HG03045 (cell line): ENCODE measurements at regions not wholly inside any gene's neighbourhood (a gene's known extent, or its start where the extent isn't known, plus 50 kb on each side); places are given as distances from the start of the nearest gene placed in this dataset.
"Not testable (repeated sequence)": the region's sequence is repeated elsewhere in the genome, so short reads cannot be mapped to it uniquely, and the experiment has no call there.

Experiments used
- ATAC-seq: cut with Tn5 transposase; IDR thresholded peaks from one replicate; pipeline ENCODE4 v1.9.1; 2021; ENCODE audit warnings: mild to moderate bottlenecking, moderate library complexity; ENCODE audit not compliant: unreplicated experiment

DNA sequence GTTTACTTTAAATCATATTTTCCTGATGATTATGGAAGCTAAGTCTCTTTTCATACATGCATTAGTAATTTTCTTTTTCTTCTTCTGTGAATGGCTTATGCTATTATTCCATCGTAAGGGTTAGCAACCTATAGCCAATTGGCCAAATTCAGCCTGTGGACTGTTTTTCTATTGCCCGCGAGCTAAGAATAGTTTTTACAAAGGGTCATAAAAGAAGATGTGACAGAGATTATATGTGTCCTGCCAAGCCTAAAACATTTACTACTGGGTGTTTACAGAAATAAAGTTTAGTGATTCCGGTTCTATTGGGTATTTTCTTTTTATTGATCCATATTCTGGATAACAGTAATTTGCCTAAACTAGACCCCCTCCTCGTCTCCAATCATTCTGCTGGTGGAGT is 268.8 kb upstream of the DIO3 start:
- ATAC-seq, result no peak

DNA sequence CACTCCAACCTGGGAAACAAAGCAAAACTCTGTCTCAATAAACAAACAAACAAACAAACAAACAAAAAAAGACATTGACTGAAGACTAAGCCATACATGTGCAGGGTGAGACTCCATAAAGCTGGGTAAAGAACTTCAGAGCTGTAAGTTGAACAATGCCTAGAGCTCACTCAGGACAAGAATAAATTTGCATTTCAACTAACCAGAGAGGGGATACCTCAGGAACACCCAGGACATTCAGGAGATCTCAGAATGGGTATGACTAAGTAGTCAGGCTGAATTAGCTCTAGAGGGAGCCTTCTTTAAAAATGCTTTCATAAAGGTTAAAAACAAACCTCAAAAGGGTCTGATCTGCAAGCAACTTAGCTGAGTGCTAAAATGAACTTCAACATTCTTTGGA is 267.7 kb upstream of the DIO3 start:
- no peak for ATAC-seq

DNA sequence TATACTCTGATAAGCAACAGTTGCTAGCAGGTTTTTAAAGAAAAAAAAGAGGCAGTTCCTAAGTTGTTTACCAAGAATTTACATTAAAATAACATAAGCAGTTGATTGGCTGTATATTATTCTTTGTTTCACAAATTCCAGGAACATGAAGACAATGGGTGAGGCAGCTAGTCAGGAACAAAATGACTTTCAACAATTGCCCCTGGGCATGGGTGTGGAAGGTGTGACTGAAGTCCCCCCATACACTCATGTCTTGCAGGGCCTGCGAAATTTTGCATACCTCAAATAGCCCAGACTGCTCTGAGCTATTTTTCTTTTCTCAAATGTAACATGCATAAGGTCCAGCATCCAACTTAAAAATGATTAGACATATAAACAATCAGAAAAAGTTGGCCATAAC is 267.2 kb upstream of the DIO3 start:
- no peak for ATAC-seq

DNA sequence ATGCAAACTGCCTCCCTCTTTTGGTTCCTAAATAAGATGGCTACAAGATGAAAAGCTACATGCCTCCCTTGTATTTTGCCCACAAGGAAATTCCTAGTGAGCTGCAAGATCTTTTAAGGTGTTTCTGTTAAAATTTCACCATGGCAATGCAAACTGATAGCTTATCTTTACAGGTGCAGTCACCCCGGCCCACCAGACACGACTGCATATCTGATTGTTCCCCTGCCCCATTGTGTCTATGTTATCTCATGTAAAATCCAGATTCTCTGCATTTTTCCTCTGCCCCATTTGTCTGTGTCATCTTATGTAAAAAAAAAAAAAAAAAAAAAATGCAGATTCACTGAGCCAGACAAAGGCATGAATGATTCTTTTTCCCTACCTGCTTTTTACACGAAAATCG is 261.5 kb upstream of the DIO3 start:
- not testable (repeated sequence) for ATAC-seq

DNA sequence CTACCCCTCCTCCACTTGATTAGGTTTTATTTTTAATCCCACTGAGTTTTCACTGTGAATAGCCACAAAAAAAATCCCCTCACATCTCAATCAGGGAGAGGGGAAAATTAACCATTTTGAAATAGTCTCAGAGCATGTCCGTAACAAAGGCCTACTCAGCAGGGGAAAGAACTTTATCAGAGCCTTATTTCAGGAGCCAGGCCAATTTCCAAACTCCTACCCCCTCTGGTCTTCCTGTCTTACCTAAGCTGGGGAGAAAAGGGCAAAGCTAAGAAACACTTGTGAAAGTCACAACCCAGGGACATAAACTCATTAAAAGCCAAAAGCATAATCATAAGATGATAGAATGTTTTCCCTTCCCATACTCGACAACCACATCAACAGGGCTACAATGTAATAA is 260.3 kb upstream of the DIO3 start:
- ATAC-seq, result no peak

DNA sequence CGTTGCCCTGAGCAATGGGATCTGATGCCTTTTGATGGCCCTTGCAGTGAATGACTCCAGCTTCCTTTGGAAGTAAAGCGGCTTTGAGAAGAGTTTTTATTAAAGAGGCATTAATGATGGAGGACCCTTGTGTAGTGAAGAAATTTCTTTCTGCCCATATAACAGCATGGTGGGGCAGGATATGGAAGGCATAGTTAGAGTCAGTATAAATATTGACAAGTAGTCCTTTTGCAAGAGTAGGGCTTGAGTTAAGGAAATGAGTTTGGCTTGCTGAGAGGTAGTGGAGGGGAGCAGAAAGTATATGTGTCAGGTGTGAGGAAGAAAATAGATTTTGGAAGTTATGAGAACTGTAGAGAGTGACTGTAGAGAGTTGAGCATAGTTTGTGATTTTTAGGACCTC is 254.1 kb upstream of the DIO3 start:
- ATAC-seq, result not testable (repeated sequence)

DNA sequence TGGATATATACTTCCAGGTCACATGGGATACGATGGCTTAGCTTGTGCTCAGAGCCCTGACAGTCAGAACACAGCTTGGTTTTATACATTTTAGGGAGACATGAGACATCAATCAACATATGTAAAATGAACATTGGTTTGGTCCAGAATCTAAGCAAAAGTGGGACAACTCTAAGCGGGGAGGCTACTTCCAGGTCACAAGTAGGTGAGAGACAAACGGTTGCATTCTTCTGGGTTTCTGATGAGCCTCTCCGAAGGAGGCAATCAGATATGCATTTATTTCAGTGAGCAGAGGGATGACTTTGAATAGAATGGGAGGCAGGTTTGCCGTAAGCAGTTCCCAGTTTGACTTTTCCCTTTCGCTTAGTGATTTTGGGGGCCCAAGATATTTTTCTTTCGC is 250.1 kb upstream of the DIO3 start:
- not testable (repeated sequence) for ATAC-seq

DNA sequence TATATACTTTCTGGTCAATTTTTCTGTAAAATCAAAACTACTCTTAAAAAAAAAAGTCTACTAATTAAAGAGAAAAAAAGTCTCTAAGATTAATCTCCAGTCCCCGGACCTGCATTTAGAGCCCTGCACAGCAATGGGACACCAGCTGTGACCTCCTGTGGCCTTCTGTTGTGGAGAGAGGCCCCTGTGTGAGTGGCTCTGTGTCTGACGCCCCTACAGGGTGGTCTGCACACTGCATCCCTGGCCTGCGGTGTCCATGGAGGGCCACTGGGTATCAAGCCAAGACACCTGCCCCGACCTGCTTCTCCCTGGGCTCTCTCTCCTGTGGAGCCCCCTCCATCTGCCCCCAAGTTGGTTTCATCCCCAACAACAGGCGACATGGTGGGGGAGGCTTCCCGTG is 248.0 kb upstream of the DIO3 start:
- no peak for ATAC-seq

DNA sequence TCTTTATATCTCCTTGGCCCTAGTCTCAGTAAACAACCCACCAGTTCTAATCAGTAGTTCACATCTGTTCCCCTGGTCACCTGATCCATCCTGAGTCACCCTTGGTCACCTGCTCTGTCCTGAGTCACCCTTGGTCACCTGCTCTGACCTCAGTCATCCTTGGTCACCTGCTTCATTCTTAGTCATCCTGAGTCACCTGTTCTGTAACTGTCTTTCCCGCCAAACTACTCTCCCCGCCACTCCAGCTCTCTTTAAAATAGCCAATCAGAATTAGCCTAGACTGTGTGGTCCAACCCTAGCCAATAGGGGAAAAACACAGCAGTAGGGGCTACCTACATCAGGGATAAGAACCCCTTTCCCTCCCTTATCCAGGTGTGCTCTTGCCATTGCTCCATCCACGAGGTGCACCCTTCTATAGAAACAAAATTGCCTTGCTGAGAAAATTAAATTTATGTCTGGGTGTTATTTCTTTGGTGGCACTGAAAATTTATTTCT is 245.4 kb upstream of the DIO3 start:
- ATAC-seq, result no peak

DNA sequence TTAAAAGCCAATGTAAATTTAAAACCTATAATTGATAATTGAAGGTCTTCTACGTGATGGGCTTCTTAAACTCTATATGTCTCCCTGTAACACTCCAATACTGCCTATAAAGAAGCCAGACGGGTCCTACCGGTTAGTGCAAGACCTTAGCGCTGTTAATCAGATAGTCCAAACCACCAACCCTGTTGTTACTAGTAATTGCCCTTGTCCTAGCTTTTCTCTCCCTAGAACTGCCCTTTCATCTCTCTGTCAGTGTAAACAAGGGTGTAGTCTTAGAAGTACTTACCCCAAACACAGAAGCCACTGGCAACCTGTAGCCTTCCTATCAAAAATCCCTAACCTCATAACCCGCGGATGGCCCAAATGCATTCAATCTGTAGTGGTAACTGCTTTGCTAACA is 243.0 kb upstream of the DIO3 start:
- ATAC-seq, result no peak

DNA sequence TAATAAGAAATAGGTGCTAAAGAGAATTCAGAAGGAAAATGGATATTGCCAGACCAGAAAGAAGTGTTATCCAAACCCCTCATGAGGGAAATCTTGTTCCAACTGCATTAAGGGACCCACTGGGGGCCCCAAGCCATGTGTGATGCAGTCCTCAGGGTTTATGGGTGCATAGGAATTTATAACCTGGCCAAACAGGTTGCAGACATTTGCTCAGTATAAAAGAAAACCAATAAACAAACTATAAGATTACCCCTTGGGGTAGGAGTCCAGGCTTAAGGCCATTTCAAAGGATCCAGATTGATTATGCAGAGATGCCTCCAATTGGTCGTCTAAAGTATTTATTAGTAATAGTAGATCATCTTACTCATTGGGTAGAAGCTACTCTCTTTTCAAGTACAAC is 240.9 kb upstream of the DIO3 start:
- no peak for ATAC-seq

DNA sequence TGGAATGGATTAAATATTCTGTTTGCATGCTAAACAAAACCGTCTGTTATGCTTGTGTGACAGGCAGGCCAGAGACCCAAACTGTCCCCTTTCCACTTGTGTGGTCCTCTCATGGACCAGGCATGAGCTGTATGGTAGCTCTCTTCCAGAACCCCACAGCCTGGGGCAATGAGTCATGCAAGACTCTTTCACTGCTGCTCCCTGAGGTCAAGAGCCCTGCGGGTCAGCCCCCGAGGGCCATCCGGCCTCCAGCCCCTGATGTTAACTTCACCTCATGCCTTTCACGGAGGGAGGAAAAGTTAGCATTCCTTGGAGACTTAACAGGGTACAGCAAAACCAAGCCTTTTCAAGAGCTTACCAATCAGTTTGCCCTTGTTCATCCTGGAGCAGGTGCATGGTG is 239.1 kb upstream of the DIO3 start:
- no peak for ATAC-seq

DNA sequence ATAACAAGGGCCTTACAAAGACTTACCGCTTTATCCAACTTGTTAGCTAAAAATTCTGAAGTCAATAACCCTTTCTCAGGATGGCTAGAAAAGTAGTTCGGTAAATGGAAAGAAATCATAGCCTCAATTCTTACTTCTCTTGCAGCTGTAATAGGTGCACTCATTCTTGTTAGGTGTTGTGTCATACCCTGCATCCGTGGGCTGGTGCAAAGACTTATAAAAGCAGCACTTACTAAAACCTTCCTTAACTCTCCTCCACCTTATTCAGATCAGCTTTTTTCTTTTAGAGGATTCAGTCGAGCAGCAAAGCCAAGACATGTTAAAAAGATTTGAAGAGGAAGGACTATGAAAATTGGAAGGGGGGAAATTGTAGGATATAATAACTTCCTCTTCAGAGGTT is 238.2 kb upstream of the DIO3 start:
- no peak for ATAC-seq

DNA sequence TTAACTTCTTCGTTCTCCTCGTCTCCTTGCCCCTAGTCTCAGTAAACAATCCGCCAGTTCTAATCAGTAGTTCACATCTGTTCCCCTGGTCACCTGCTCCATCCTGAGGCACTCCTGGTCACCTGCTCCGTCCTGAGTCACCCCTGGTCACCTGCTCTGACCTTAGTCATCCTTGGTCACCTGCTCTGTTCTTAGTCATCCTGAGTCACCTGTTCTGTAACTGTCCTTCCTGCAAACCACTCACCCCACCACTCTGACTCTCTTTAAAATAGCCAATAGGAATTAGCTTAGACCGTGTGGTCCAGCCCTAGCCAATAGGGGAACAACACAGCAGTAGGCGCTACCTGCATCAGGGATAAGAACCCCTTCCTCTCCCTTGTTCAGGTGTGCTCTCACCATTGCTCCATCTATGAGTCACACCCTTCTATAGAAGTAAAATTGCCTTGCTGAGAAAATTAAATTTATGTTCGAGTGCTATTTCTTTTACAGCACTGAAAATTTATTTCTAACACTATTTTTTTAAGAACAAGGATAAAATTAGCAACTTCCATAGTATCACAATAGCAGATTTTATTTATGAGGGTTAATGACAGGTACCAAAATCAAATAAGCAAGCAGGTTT is 237.6 kb upstream of the DIO3 start:
- not testable (repeated sequence) for ATAC-seq

DNA sequence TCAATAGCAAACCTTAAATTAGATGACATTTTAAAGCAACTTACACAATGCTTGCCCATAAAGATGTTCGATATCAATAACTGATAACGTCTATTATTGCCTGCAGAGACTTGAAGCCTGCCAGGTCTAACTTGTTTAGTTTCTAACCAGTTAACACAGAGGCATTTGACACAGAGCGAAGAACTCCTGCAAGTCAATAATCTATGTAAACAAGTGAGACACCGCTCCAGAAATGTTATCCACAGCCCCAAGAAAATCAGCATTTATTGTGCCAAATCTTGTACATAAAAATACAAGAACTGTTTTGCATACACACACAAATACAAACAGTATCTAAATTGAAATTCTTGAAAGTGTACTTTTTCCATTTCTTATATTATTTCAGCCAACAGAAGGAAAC is 236.0 kb upstream of the DIO3 start:
- no peak for ATAC-seq

DNA sequence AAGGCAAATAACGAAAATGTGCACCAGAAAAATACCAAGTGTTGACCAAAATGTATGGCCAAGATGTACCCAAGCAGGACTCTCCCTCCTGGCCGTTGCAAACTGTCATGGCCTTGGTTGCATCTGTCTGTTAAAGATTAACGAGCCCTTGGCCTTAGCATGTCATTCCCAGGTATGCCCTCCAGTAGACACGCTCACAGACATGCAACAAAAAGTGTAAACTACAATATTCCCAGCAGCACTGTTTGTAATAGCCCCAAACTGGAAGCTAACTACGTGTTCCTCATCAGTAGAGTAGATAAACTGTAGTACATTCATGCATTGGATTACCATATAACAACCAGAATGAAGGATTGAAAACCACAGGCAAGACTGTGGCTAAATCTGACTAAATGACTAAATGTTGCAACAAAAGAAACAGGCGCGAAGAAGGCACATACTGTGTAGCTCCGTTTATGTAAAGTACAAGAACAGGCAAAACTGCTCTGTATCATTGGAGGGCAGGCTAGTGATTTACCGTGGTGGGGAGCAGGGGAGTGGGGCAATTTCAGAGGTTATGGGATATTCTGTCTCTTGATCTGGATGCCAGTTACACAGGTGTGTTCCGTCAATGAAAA is 232.8 kb upstream of the DIO3 start:
- no peak for ATAC-seq

DNA sequence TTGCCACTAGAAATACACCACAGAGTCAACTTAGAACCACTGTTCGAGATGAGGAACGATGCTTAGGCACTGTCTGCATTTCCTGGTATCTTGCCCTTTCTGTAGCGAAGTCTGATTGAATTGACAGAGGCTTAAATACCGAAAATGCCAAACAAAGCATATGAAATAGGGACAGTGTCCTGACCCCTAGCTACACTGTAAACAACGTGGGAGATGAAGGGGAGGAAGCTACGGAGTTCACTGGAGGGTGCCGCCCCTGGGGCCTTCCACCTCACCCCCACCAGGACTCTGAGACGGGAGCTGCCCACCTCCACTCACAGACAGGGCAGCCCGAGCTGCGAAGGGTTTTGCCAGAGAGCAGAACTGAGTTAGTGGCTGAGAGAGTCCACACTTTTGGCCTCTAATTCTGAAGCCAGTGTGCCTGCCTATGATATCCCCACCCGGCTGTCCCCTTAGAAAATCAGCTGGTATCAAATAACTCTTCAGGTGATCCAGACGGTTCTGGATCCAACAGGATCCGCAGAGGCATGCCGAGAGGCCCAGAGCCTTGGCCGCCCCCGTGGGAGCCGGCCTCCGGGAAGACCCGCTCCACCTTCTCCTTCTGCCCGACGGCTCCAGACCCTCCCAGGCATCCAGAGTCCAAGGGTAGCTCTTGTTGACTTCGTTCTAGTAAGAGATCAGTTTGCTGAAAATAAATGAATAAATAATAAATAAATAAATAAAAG is 230.7 kb upstream of the DIO3 start:
- no peak for ATAC-seq

DNA sequence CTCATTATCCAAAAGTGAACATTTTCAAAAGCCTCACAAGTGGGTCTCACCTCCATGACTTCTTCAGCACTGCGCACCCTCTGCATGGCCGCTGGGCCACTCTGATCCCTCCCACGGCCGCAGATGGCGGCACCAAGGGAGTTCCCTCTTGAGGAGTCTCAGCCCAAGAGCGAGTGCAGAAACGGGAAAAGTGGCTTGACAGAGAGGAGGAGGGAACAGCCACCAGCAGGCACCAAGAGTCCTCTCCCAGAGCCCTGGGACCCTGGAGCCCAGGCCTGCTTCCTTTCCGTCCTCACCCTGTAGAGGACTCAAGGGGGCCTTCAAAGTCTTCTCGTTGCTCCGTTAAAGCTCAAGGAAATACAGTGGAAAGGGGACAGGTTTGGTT is 230.2 kb upstream of the DIO3 start:
- ATAC-seq, result no peak

DNA sequence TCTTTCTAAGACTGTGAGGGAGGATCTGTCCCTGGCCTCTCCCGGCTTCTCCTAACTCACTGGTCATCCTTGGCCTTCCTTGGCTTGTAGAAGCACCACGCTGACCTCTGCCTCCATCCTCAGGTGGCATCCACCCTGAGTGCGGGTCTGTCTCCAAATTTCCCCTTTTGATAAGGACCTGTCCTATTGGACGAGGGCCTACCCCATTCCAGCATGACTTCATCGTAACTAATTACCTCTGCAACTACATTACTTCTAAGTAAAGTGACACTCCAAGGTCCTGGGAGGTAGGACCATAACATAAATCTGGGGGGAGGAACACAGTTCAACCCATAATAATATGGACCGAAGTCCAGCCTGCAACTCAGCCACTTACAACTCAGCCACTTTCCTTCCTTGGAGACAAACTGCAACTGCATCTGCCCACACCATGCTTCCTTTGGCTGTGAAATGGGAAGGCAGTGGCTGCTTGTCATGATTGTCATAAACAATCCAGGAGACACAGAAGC is 229.6 kb upstream of the DIO3 start:
- no peak for ATAC-seq

DNA sequence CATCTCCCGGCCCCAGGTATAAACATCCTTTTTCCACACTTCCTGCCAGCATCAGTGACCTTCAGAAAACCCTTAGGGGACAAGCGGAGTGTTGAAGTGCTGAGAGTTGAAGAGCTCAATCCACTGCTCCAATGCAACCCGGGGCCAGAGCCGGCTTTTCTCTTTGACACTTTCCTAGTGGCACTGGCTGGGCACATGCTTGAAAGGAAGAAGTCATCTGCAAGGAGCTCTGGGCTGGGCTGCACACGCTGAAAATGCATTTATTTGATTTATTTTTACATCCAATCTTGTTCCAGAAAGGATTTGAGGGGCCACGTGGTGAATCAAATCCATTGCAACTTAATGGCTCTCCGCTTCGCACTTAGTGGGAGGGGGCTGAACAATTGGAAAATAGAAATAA is 229.0 kb upstream of the DIO3 start:
- no peak for ATAC-seq

DNA sequence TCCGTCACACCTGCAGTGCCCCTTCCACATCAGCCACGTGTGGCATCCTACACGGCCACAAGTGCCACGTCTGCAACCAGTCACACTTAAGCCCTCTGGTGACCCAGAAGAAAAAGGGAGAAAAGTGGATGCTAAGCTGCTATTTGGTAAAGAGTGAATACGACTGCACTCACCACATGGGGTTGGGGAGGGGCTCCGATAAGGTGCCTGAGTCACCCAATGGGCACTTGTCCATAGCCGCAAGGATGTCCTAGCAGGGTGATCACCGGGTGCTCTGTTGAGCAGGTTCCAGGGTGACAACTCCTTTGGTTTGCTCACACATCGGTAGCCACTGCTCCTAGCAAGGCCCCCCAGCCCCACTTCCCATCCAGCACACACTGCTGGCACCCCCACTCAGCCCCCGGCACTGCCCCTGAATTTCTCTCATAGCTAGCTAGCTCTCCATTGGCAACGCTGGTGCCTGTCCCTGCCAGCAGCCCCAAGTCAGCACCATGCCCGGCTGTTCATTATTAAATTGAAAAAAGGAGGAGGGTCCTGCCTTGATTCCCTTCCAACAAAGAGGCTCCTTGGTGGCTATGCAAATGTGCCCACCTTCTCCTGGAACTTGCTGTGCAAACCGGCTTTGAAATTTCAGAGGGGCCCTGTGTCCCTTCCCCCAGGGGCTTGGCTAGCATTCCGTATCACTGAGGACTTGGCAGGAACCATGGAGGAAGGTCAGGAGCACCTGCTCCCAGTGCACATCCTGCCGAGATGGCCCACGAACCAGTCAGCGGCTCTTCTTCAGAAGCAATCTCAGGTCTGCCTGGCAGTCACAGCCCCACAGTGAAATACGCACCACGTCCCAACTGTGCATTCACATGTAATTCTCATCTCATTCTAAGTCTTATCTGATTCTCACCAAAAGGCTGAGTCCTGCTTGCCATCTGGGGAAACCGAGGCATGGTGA is 227.7 kb upstream of the DIO3 start:
- no peak for ATAC-seq
